ENCODE measurements at regions not wholly inside any gene's neighbourhood (a gene's known extent, or its start where the extent isn't known, plus 50 kb on each side); places are given as distances from the start of the nearest gene placed in this dataset.

GRCh38 chr13:62110079-62110478 is 694.4 kb upstream of the PCDH20 start:
- no peak for TF ChIP-seq EZH2phosphoT487 (IDR thresholded peaks at IDR 0.05; ENCODE audit: borderline replicate concordance)
- TF ChIP-seq CTCF (IDR thresholded peaks at IDR 0.05 in 2 of 3, conservative IDR thresholded peaks at IDR 0.05 in 1 of 3; ENCODE audit: borderline replicate concordance in 1 of 3, insufficient read depth in 1 of 3, low read depth in 2 of 3, low read length in 2 of 3): no peak
- no peak for TF ChIP-seq FOSL1 (IDR thresholded peaks at IDR 0.05; ENCODE audit: low read depth)
- no peak for TF ChIP-seq POLR2A (IDR thresholded peaks at IDR 0.05; ENCODE audit: borderline replicate concordance, extremely low read depth, insufficient read depth, insufficient read length)
- TF ChIP-seq POLR2AphosphoS5 (IDR thresholded peaks at IDR 0.05; ENCODE audit: low read depth, low read length): no peak
- no peak for TF ChIP-seq EZH2 (IDR thresholded peaks at IDR 0.05)
- no peak for TF ChIP-seq YY1 (IDR thresholded peaks at IDR 0.05; ENCODE audit: extremely low read depth, insufficient replicate concordance, low read depth, low read length)
- no peak for TF ChIP-seq RAD21 (IDR thresholded peaks at IDR 0.05; ENCODE audit: low read depth)
- TF ChIP-seq SRF (IDR thresholded peaks at IDR 0.05; ENCODE audit: low read depth): no peak
- TF ChIP-seq ZNF274 (IDR thresholded peaks at IDR 0.05; ENCODE audit: low read depth, low read length): no peak

All from HCT116 (cell line).